Femur (tissue), 1 donor: ENCODE measurements at regions not wholly inside any gene's neighbourhood (a gene's known extent, or its start where the extent isn't known, plus 50 kb on each side); places are given as distances from the start of the nearest gene placed in this dataset.

Experiments used
- DNase-seq: peaks from one replicate; pipeline ENCODE4 v3.0.0-alpha.2; 2017

DNA sequence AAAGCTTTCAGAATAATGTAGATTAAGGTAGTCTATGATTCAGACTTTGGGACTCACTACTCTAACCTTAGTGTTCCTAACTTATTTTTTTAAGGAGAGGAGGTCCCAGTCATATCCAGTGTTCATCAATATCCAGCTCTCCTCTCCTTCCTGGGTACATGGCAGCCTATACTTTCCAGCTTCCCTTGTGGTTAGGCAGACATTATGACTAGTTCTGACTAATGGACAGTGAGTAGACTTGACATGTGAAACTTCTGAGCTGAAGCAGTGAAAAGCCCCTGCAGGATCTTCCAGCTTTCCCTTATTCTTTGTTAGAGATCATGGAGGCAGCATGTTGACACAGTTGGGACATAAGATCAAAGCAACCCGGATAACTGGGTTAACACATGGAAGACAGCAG lies 144.2 kb downstream of the PTPRU start:
- no peak for DNase-seq

- no peak for DNase-seq
Measured at GRCh38 chr1:29379443-29380073, 143.2 kb downstream of the PTPRU start.
